A549 (cell line): ENCODE measurements at regions not wholly inside any gene's neighbourhood (a gene's known extent, or its start where the extent isn't known, plus 50 kb on each side); places are given as distances from the start of the nearest gene placed in this dataset.

Experiments used
- CBX8 ChIP-seq: fragments of 200-600 bp; sonication (generic); IDR thresholded peaks from 2 replicates; pipeline ENCODE4 v1.6.1; 2016
- CTCF ChIP-seq: fragments of >200 bp; sonication (Bioruptor Twin); formaldehyde crosslinking; IDR thresholded peaks from 3 replicates; pipeline ENCODE4 v1.5.1; 2016
- EP300 ChIP-seq, 2 experiments: fragments of >200 bp; sonication (Bioruptor Twin); formaldehyde crosslinking; IDR thresholded peaks; 2 replicates in 1 of 2; 3 replicates in 1 of 2; pipeline ENCODE4 v1.6.1; 2016 to 2017
- HOXA7 ChIP-seq: fragments of 250-450 bp; sonication (Bioruptor Pico); IDR thresholded peaks from 2 replicates; pipeline ENCODE4 v1.5.0; 2020; ENCODE audit warnings: mild to moderate bottlenecking, moderate library complexity
- MAZ ChIP-seq: fragments of 150-350 bp; IDR thresholded peaks from 2 replicates; pipeline ENCODE4 v1.6.1; 2014; ENCODE audit warnings: antibody characterized with exemption, low read depth, low read length, borderline replicate concordance
- MYC ChIP-seq: IDR thresholded peaks from 2 replicates; pipeline ENCODE4 v1.6.1; 2012; ENCODE audit warnings: mild to moderate bottlenecking, inconsistent platforms, low read length, improper control_type of control experiment, borderline replicate concordance
- POLR2A ChIP-seq: IDR thresholded peaks from 2 replicates; pipeline ENCODE4 v1.6.1; 2012; ENCODE audit warnings: mild to moderate bottlenecking, low read length
- RAD21 ChIP-seq, 2 experiments: fragments of >200 bp in 1 of 2; sonication (Bioruptor Twin) in 1 of 2; formaldehyde crosslinking in 1 of 2; IDR thresholded peaks in 1 of 2; conservative IDR thresholded peaks in 1 of 2; 2 replicates in 1 of 2; 3 replicates in 1 of 2; pipeline ENCODE4 v1.6.1; 2012 to 2018; ENCODE audit warnings: inconsistent platforms in 1 of 2
- RCOR1 ChIP-seq: fragments of 150-350 bp; IDR thresholded peaks from 2 replicates; pipeline ENCODE4 v1.6.1; 2014; ENCODE audit warnings: antibody characterized with exemption, low read length, low read depth
- REST ChIP-seq: fragments of 200-600 bp; sonication (generic); IDR thresholded peaks from 2 replicates; pipeline ENCODE4 v1.6.1; 2016; ENCODE audit warnings: antibody characterized with exemption, mild to moderate bottlenecking, moderate library complexity
- RFX5 ChIP-seq: fragments of 450-650 bp; IDR thresholded peaks from 2 replicates; pipeline ENCODE4 v1.7.1; 2014; ENCODE audit warnings: antibody characterized with exemption, mild to moderate bottlenecking, moderate library complexity
- RNF2 ChIP-seq: fragments of 200-600 bp; sonication (generic); IDR thresholded peaks from 2 replicates; pipeline ENCODE4 v1.6.1; 2016; ENCODE audit warnings: low read depth, mild to moderate bottlenecking, antibody characterized with exemption, moderate library complexity, borderline replicate concordance
- USF2 ChIP-seq: fragments of 450-650 bp; IDR thresholded peaks from 2 replicates; pipeline ENCODE4 v1.6.1; 2014; ENCODE audit warnings: antibody characterized with exemption
- ZFP36 ChIP-seq: fragments of 450-650 bp; IDR thresholded peaks from 2 replicates; pipeline ENCODE4 v1.6.1; 2014; ENCODE audit warnings: borderline replicate concordance; ENCODE audit not compliant: partially characterized antibody

- TF ChIP-seq HOXA7 (CRISPR knock-in tag) (no peak), POLR2A (no peak), USF2 (no peak), CTCF (no peak), RFX5 (no peak), MYC (no peak), CBX8 (no peak), RNF2 (no peak), ZFP36 (no peak), REST (no peak), EP300 (IDR thresholded peaks at IDR 0.05) (no peak), RCOR1 (no peak), MAZ (no peak), RAD21 (conservative IDR thresholded peaks at IDR 0.05 in 1 of 2, IDR thresholded peaks at IDR 0.05 in 1 of 2) (no peak)
Observed at GRCh38 chr6:86477500-86478148, 459.7 kb upstream of the HTR1E start.
